HL-60 (cell line): ENCODE measurements at regions not wholly inside any gene's neighbourhood (a gene's known extent, or its start where the extent isn't known, plus 50 kb on each side); places are given as distances from the start of the nearest gene placed in this dataset.

Experiments
- DNase-seq, 2 experiments: peaks; one replicate each; pipeline ENCODE4 v3.0.0-alpha.2; 2010 to 2020; ENCODE audit warnings: low read depth in 1 of 2, low spot score in 1 of 2
- H3K27ac ChIP-seq: fragments of 250-450 bp; sonication (Bioruptor Pico); replicated peaks from 2 replicates; pipeline ENCODE4 v1.5.1; 2020; ENCODE audit warnings: mild to moderate bottlenecking, moderate library complexity
- H3K27me3 ChIP-seq: fragments of 250-450 bp; sonication (Bioruptor Pico); 2 replicates; pipeline ENCODE4 v1.5.1; 2021; ENCODE audit warnings: mild to moderate bottlenecking, moderate library complexity; ENCODE audit not compliant: insufficient read depth, poor library complexity, severe bottlenecking
- H3K4me3 ChIP-seq: replicated peaks from 2 replicates; pipeline ENCODE4 v1.5.1; 2011; ENCODE audit warnings: mild to moderate bottlenecking, control low read depth, low read length; ENCODE audit not compliant: insufficient read depth
- GABPA ChIP-seq: IDR thresholded peaks from 2 replicates; pipeline ENCODE4 v1.6.1; 2012; ENCODE audit warnings: low read depth
- POLR2AphosphoS5 ChIP-seq: IDR thresholded peaks from 2 replicates; pipeline ENCODE4 v1.6.1; 2012; ENCODE audit warnings: low read depth
- SPI1 ChIP-seq: IDR thresholded peaks from 2 replicates; pipeline ENCODE4 v1.6.1; 2012; ENCODE audit warnings: low read depth, mild to moderate bottlenecking, borderline replicate concordance
- TF ChIP-seq, protein P1 (sequence below): IDR thresholded peaks from 2 replicates; pipeline ENCODE4 v1.6.1; 2012; ENCODE audit warnings: low read depth; ENCODE audit not compliant: insufficient replicate concordance
- TF ChIP-seq, protein P2 (sequence below): IDR thresholded peaks from one replicate; pipeline ENCODE4 v1.5.1; 2011; ENCODE audit warnings: low read length, control low read depth, inconsistent platforms; ENCODE audit not compliant: insufficient read depth

DNA sequence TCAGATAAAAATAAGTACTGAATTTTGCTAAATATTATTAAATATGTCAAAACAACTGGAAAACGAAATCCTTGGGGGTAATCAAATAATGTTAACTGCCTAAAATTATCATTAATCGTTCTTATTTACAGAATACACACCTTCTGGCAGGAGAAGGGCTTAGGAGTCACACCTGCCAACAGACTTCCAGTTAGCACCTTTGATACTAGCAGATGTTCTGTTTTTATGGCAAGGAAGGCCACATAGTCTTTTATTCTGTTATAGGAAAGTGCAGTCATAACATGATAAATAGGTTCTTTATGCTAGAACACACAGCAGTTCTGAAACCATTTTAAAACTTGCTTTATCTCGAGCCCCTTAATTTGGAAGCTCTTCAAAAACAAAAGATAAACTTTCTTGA lies 464.1 kb downstream of the UTRN start:
- Histone ChIP-seq H3K4me3 (no peak overlapping the region), H3K27ac (no peak overlapping the region), H3K27me3 (no peaks in the 10 kb centered on the region)
- TF ChIP-seq POLR2AphosphoS5 (no peak), GABPA (no peak), SPI1 (no peak)
- TF ChIP-seq, protein P1, sequence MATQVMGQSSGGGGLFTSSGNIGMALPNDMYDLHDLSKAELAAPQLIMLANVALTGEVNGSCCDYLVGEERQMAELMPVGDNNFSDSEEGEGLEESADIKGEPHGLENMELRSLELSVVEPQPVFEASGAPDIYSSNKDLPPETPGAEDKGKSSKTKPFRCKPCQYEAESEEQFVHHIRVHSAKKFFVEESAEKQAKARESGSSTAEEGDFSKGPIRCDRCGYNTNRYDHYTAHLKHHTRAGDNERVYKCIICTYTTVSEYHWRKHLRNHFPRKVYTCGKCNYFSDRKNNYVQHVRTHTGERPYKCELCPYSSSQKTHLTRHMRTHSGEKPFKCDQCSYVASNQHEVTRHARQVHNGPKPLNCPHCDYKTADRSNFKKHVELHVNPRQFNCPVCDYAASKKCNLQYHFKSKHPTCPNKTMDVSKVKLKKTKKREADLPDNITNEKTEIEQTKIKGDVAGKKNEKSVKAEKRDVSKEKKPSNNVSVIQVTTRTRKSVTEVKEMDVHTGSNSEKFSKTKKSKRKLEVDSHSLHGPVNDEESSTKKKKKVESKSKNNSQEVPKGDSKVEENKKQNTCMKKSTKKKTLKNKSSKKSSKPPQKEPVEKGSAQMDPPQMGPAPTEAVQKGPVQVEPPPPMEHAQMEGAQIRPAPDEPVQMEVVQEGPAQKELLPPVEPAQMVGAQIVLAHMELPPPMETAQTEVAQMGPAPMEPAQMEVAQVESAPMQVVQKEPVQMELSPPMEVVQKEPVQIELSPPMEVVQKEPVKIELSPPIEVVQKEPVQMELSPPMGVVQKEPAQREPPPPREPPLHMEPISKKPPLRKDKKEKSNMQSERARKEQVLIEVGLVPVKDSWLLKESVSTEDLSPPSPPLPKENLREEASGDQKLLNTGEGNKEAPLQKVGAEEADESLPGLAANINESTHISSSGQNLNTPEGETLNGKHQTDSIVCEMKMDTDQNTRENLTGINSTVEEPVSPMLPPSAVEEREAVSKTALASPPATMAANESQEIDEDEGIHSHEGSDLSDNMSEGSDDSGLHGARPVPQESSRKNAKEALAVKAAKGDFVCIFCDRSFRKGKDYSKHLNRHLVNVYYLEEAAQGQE: no peak
- TF ChIP-seq, protein P2, sequence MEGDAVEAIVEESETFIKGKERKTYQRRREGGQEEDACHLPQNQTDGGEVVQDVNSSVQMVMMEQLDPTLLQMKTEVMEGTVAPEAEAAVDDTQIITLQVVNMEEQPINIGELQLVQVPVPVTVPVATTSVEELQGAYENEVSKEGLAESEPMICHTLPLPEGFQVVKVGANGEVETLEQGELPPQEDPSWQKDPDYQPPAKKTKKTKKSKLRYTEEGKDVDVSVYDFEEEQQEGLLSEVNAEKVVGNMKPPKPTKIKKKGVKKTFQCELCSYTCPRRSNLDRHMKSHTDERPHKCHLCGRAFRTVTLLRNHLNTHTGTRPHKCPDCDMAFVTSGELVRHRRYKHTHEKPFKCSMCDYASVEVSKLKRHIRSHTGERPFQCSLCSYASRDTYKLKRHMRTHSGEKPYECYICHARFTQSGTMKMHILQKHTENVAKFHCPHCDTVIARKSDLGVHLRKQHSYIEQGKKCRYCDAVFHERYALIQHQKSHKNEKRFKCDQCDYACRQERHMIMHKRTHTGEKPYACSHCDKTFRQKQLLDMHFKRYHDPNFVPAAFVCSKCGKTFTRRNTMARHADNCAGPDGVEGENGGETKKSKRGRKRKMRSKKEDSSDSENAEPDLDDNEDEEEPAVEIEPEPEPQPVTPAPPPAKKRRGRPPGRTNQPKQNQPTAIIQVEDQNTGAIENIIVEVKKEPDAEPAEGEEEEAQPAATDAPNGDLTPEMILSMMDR: no peak
- DNase-seq: no peak

DNA sequence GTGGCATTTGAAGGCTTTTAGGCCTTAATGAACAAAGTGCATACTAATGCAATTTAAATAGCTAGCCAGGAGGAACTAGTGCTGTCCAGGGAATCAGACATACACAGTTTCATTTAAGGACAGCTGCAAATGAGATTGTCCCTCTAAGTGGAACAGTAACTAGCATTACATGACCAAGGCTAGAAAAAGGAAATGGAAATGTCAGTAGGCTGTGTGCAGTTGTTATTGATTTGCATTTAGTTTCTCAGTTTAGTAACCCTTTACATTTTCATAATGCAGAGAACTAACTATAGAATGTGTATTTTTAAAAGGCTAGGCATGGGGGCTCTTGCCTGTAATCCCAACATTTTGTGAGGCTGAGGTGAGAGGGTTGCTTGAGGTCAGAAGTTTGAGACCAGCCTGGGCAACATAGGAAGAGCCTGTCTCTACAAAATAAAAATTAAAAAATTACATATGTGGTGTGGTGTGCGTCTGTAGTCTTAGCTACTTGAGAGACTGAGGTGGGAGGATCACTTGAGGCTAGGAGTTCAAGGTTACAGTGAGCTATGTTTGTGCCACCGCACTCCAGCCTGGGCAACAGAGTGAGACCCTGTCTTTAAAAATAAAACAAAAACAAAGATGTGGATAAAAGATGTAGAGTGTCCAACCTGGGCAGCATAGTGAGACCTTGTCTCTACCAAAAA lies 468.0 kb downstream of the UTRN start:
- Histone ChIP-seq H3K27ac (no peak overlapping the region), H3K4me3 (no peak overlapping the region), H3K27me3 (no peaks in the 10 kb centered on the region)
- TF ChIP-seq POLR2AphosphoS5: no peak
- TF ChIP-seq, protein P2: no peak
- TF ChIP-seq SPI1: no peak
- TF ChIP-seq, protein P1: no peak
- no peak for TF ChIP-seq GABPA
- no peak for DNase-seq

DNA sequence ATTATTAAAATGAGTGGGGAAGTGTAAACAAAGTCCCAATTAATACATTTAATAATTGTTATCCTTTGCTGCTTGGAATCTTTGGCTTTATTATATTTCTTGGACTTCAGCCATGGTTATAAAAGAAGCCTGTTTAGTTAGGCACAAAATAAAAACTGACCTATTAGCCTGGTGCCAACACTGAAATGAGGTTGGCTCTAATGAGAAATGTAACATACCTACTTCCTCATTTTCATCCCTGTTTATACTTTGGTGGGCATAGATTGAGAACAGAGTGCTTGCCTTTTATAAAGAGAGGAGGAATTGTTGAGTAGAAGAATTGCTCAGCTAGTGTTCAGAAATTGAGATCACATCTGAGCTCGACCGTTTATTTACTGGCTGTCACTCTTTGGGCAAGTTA lies 471.3 kb downstream of the UTRN start:
- DNase-seq: no peak
- H3K4me3 ChIP-seq: no peak overlapping the region
- H3K27ac ChIP-seq: no peak overlapping the region
- peak; percentile 15; the same call in 1 of the 2 replicates for TF ChIP-seq SPI1
- TF ChIP-seq, protein P2: no peak
- H3K27me3 ChIP-seq: no peaks in the 10 kb centered on the region

DNA sequence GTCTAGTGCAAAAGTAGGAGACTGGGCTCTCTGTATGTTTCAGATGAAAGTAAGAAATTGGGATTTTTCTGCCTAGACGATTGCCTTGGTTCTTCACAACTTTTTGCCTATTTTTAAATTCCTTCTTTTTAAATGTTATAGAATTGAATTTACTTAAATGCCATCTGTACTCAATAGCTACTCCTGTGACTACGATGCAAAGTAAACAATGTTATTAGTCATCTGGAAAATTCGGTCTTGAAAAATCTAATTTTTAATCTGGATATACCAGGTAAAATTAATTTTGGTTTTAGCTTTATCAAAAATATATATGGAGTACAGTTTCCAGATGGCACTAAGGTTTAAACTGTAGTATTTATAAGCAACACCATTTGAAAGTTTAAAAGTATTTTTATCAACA lies 472.2 kb downstream of the UTRN start:
- H3K27ac ChIP-seq: no peak overlapping the region
- H3K27me3 ChIP-seq: no peaks in the 10 kb centered on the region
- no peak for DNase-seq
- no peak overlapping the region for H3K4me3 ChIP-seq
- no peak for TF ChIP-seq GABPA
- TF ChIP-seq POLR2AphosphoS5: no peak
- TF ChIP-seq, protein P2: no peak
- TF ChIP-seq, protein P1: no peak
